HEK293T (cell line): ENCODE measurements at regions not wholly inside any gene's neighbourhood (a gene's known extent, or its start where the extent isn't known, plus 50 kb on each side); places are given as distances from the start of the nearest gene placed in this dataset.

ENCODE experiments used
- CTBP1 ChIP-seq: fragments of 450-650 bp; IDR thresholded peaks from 2 replicates; pipeline ENCODE4 v1.6.1; 2016; ENCODE audit warnings: borderline replicate concordance
- ELF4 ChIP-seq: fragments of 450-650 bp; IDR thresholded peaks from 2 replicates; pipeline ENCODE4 v1.6.1; 2017; ENCODE audit warnings: antibody characterized with exemption
- FOXA1 ChIP-seq: fragments of 450-650 bp; IDR thresholded peaks from 2 replicates; pipeline ENCODE4 v1.6.1; 2016; ENCODE audit warnings: mild to moderate bottlenecking
- FOXK2 ChIP-seq: fragments of 450-650 bp; IDR thresholded peaks from 2 replicates; pipeline ENCODE4 v1.6.1; 2016; ENCODE audit warnings: mild to moderate bottlenecking
- FOXM1 ChIP-seq: fragments of 450-650 bp; IDR thresholded peaks from 2 replicates; pipeline ENCODE4 v1.6.1; 2017; ENCODE audit warnings: mild to moderate bottlenecking, borderline replicate concordance
- HDGF ChIP-seq: fragments of 450-650 bp; IDR thresholded peaks from 2 replicates; pipeline ENCODE4 v1.6.1; 2017; ENCODE audit warnings: antibody characterized with exemption, borderline replicate concordance
- L3MBTL2 ChIP-seq: fragments of 450-650 bp; conservative IDR thresholded peaks from 2 replicates; pipeline ENCODE4 v1.6.1; 2016; ENCODE audit warnings: mild to moderate bottlenecking
- LEF1 ChIP-seq: fragments of 450-650 bp; IDR thresholded peaks from 2 replicates; pipeline ENCODE4 v1.6.1; 2017; ENCODE audit warnings: mild to moderate bottlenecking, borderline replicate concordance
- NFRKB ChIP-seq: fragments of 450-650 bp; IDR thresholded peaks from 2 replicates; pipeline ENCODE4 v1.6.1; 2016; ENCODE audit warnings: mild to moderate bottlenecking, moderate library complexity
- SP1 ChIP-seq: fragments of 450-650 bp; IDR thresholded peaks from 2 replicates; pipeline ENCODE4 v1.6.1; 2017
- SUZ12 ChIP-seq: fragments of 450-650 bp; IDR thresholded peaks from 2 replicates; pipeline ENCODE4 v1.6.1; 2016; ENCODE audit warnings: mild to moderate bottlenecking
- TARDBP ChIP-seq: fragments of 450-650 bp; IDR thresholded peaks from 2 replicates; pipeline ENCODE4 v1.6.1; 2016
- ZNF384 ChIP-seq: fragments of 450-650 bp; IDR thresholded peaks from 2 replicates; pipeline ENCODE4 v1.6.1; 2016

DNA sequence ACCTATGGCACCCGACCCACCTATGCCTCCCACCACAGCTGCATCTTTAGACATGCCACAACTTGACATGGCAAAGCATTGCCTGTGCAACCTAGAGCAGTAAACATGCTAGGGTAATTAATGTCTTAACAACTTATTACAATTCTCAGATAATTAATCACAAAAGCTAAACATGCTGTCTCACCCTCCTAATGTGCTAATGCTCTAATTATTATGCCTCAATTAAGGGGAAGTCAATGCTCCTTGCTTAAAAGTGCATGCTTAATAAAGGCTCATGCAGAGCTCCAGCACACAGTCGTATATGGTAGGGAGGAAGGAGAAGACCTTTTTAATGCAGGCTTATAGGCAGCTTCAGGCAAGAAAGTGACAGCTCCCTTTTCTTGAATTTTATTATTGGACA lies 396.0 kb downstream of the SEC16B start:
- no peak for TF ChIP-seq FOXK2
- no peak for TF ChIP-seq SUZ12
- TF ChIP-seq L3MBTL2: no peak
- no peak for TF ChIP-seq ELF4
- no peak for TF ChIP-seq SP1
- no peak for TF ChIP-seq FOXA1
- no peak for TF ChIP-seq CTBP1
- TF ChIP-seq TARDBP: no peak
- no peak for TF ChIP-seq HDGF
- no peak for TF ChIP-seq ZNF384
- TF ChIP-seq FOXM1: no peak
- TF ChIP-seq LEF1: no peak
- TF ChIP-seq NFRKB: no peak
